Limb (tissue), 2 donors: ENCODE measurements at regions not wholly inside any gene's neighbourhood (a gene's known extent, or its start where the extent isn't known, plus 50 kb on each side); places are given as distances from the start of the nearest gene placed in this dataset.
"Not testable (repeated sequence)": the region's sequence is repeated elsewhere in the genome, so short reads cannot be mapped to it uniquely, and the experiment has no call there.

ENCODE experiments used
- DNase-seq, 2 donors: peaks; one replicate each; pipeline ENCODE4 v3.0.0-alpha.2; 2016; ENCODE audit errors: extremely low spot score in 2 of 2

- DNase-seq = not testable (repeated sequence)
Measured at GRCh38 chr5:2533848-2534247, 217.6 kb downstream of the IRX2 start.

GRCh38 chr5:2532809-2533208, 218.7 kb downstream of the IRX2 start:
- no peak for DNase-seq

GRCh38 chr5:2531318-2531717, 220.2 kb downstream of the IRX2 start:
- no peak for DNase-seq

GRCh38 chr5:2530609-2531008, 220.9 kb downstream of the IRX2 start:
- no peak for DNase-seq

GRCh38 chr5:2529371-2530092, 221.9 kb downstream of the IRX2 start:
- DNase-seq = no peak

GRCh38 chr5:2525351-2525750, 226.1 kb downstream of the IRX2 start:
- no peak for DNase-seq

- no peak for DNase-seq
Measured at GRCh38 chr5:2524620-2525019, 226.9 kb downstream of the IRX2 start.

GRCh38 chr5:2523180-2523579, 228.3 kb downstream of the IRX2 start:
- no peak for DNase-seq

GRCh38 chr5:2522372-2522771, 229.1 kb downstream of the IRX2 start:
- peak in 1 of 2 donors; percentile 11 for DNase-seq

- DNase-seq = peak in 1 of 2 donors; percentile 9
Measured at GRCh38 chr5:2519153-2519552, 232.3 kb downstream of the IRX2 start.

GRCh38 chr5:2517451-2517850, 234.0 kb downstream of the IRX2 start:
- peak in 1 of 2 donors; percentile 12 for DNase-seq

- DNase-seq = peak in 1 of 2 donors; percentile 35
Measured at GRCh38 chr5:2515180-2515764, 236.2 kb downstream of the IRX2 start.

- peak in 1 of 2 donors; percentile 19 for DNase-seq
Measured at GRCh38 chr5:2514484-2514883, 237.0 kb downstream of the IRX2 start.

- peak in 1 of 2 donors; percentile 13 for DNase-seq
Measured at GRCh38 chr5:2511706-2512105, 239.8 kb downstream of the IRX2 start.

GRCh38 chr5:2511126-2511525, 240.4 kb downstream of the IRX2 start:
- no peak for DNase-seq

- DNase-seq = peak in 1 of 2 donors; percentile 12
Measured at GRCh38 chr5:2509527-2509926, 241.9 kb downstream of the IRX2 start.

GRCh38 chr5:2508514-2508913, 243.0 kb downstream of the IRX2 start:
- no peak for DNase-seq

GRCh38 chr5:2507611-2508010, 243.9 kb downstream of the IRX2 start:
- DNase-seq = no peak

GRCh38 chr5:2506603-2507002, 244.9 kb downstream of the IRX2 start:
- DNase-seq = no peak

GRCh38 chr5:2505217-2505616, 246.3 kb downstream of the IRX2 start:
- DNase-seq = no peak

- no peak for DNase-seq
Measured at GRCh38 chr5:2502970-2503594, 248.4 kb downstream of the IRX2 start.

GRCh38 chr5:2499917-2500316, 251.6 kb downstream of the IRX2 start:
- no peak for DNase-seq

- no peak for DNase-seq
Measured at GRCh38 chr5:2496891-2497290, 254.6 kb downstream of the IRX2 start.
